Left lung (tissue), 4 donors: ENCODE measurements at regions not wholly inside any gene's neighbourhood (a gene's known extent, or its start where the extent isn't known, plus 50 kb on each side); places are given as distances from the start of the nearest gene placed in this dataset.

ENCODE experiments used
- ATAC-seq: fragments of 200-7000 bp; cut with Tn5 transposase; one replicate; pipeline ENCODE4 v1.9.1; 2020; ENCODE audit warnings: moderate library complexity
- DNase-seq, 4 donors: peaks; one replicate each; pipeline ENCODE4 v3.0.0-alpha.2; 2013 to 2020
- H3K27ac ChIP-seq, 2 donors: fragments of 200-600 bp; sonication (generic) in 1 of 2; one replicate each; pipeline versions ENCODE4 v1.5.0 to v1.8.0; 2020 to 2021
- H3K27me3 ChIP-seq, 2 donors: fragments of 200-600 bp; sonication (generic) in 1 of 2; one replicate each; pipeline versions ENCODE4 v1.5.0 to v1.8.0; 2020 to 2021
- H3K36me3 ChIP-seq, 2 donors: fragments of 200-600 bp; sonication (generic) in 1 of 2; one replicate each; pipeline versions ENCODE4 v1.5.0 to v1.8.0; 2020 to 2021
- H3K4me1 ChIP-seq, 2 donors: fragments of 200-600 bp; one replicate each; pipeline ENCODE4 v1.8.0; 2021
- H3K4me3 ChIP-seq, 2 donors: fragments of 200-600 bp; sonication (generic) in 1 of 2; one replicate each; pipeline versions ENCODE4 v1.5.0 to v1.8.0; 2020 to 2021; ENCODE audit warnings: mild to moderate bottlenecking in 1 of 2
- H3K9me3 ChIP-seq, 2 donors: fragments of 200-600 bp; sonication (generic) in 1 of 2; one replicate each; pipeline versions ENCODE4 v1.5.0 to v1.8.0; 2020 to 2021
- CTCF ChIP-seq, 2 donors: fragments of 200-600 bp; sonication (generic) in 1 of 2; IDR thresholded peaks; one replicate each; pipeline versions ENCODE4 v1.5.0 to v1.8.0; 2021; ENCODE audit warnings: antibody characterized with exemption in 2 of 2
- intact Hi-C, 2 donors: fragments of 100-400 bp; cut with DNase I; formaldehyde crosslinking; loops; one replicate each; pipeline versions ENCODE4 v1.11.2 to v1.14.2; 2022
- donor health status: DM: no; HTN: yes; CAD: no.
- donor health status: DM: no; HTN: no; CAD: no.

DNA sequence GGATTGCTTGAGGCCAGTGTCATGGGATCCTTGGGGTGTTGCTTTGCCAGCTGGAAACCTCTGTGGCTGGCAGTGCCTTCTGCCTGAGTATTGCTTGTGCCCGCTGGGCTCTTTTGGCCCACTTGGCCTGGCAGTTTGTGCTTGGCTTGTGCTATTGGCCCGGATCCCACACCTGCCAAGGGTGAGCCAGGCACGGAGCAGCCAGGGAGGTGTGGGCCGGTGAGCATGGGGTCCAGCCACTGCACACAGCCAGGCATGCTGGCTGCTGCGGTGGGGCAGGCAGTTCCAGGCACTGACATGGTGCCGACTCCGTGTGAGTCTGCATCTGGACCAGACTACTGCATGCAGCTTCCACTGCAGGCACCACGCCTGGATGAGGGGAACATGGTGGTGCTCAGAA lies 62.5 kb upstream of the SYNCRIP start:
- ATAC-seq (no peak), DNase-seq (no peak)
- H3K27me3 ChIP-seq, result no peaks in the 10 kb centered on the region
- H3K4me3 ChIP-seq, result no peak overlapping the region
- no peak overlapping the region for H3K27ac ChIP-seq
- peaks cover 0 to 11% of the 10 kb centered on the region in 2 donors for H3K9me3 ChIP-seq
- no peaks in the 10 kb centered on the region for H3K4me1 ChIP-seq
- intact Hi-C loops, result no loop called here
- no peaks in the 10 kb centered on the region for H3K36me3 ChIP-seq
- TF ChIP-seq CTCF (IDR thresholded peaks at IDR 0.05), result no peak

- H3K36me3 ChIP-seq, result no peaks in the 10 kb centered on the region
- intact Hi-C loops, result no loop called here
- peaks cover 0 to 6% of the 10 kb centered on the region in 2 donors for H3K9me3 ChIP-seq
- no peak for TF ChIP-seq CTCF (IDR thresholded peaks at IDR 0.05)
- no peaks in the 10 kb centered on the region for H3K27me3 ChIP-seq
- H3K4me3 ChIP-seq, result no peak overlapping the region
- DNase-seq (no peak), ATAC-seq (no peak)
- H3K4me1 ChIP-seq, result no peaks in the 10 kb centered on the region
- H3K27ac ChIP-seq, result no peak overlapping the region
Measured at GRCh38 chr6:85703406-85703805, 60.7 kb upstream of the SYNCRIP start.
